Fibroblast of lung (primary cell): ENCODE measurements at regions not wholly inside any gene's neighbourhood (a gene's known extent, or its start where the extent isn't known, plus 50 kb on each side); places are given as distances from the start of the nearest gene placed in this dataset.

ENCODE experiments used
- CTCF ChIP-seq, 2 donors: IDR thresholded peaks in 1 of 2; conservative IDR thresholded peaks in 1 of 2; 1 replicate in 1 of 2; 2 replicates in 1 of 2; pipeline ENCODE4 v1.5.1; 2011 to 2012; ENCODE audit warnings: low read length in 2 of 2, control low read depth in 1 of 2, inconsistent platforms in 1 of 2, low read depth in 1 of 2, mild to moderate bottlenecking in 1 of 2
- EZH2 ChIP-seq: IDR thresholded peaks from 2 replicates; pipeline ENCODE4 v1.5.1; 2012; ENCODE audit warnings: low read length, control low read depth, mild to moderate bottlenecking; ENCODE audit errors: missing control alignments

DNA sequence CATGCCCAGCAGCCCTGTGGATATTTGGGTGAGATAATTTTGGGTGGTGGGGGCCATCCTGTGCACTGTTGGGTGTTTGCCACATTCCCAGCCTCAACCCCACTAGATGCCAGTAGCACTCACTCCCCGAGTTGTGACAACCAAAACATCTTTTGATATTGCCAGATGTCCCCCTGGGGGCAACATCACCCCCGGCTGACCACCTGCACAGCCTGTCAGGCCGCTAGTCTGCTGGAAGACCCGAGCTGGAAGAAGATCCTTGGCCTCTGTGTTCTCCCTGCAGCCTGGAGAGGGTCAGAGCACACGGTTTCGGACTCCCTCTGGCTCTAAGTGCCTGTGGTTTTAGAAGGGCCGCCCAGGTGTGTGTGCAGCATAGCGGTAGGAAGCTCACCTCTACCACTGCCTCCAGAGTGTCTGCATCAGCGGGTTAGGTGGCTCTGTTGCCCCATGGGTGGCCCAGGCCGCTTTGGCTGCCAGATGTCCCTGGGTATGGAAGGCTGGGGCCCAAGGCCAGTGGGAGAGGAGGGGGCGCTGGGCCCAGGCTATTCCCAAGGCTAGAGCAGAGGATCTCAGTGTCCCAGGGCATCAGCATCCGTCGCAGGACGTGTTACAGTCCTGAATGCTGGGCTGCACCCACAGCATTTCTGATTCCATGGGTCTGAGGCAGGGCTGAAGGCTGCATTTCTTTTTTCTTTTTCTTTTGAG lies 195.8 kb upstream of the GSE1 start:
- TF ChIP-seq EZH2 (no peak), CTCF (conservative IDR thresholded peaks at IDR 0.05 in 1 of 2, IDR thresholded peaks at IDR 0.05 in 1 of 2; ENCODE audit: low read depth in 1 of 2, low read length in 2 of 2) (no peak)
